WI38 (cell line): ENCODE measurements at regions not wholly inside any gene's neighbourhood (a gene's known extent, or its start where the extent isn't known, plus 50 kb on each side); places are given as distances from the start of the nearest gene placed in this dataset.
"Not testable (repeated sequence)": the region's sequence is repeated elsewhere in the genome, so short reads cannot be mapped to it uniquely, and the experiment has no call there.

Experiments used
- H3K4me3 ChIP-seq: 2 replicates; pipeline ENCODE4 v1.5.1; 2011; ENCODE audit warnings: low read depth, mild to moderate bottlenecking, control low read depth, low read length
- TF ChIP-seq, protein P1 (sequence below): IDR thresholded peaks from 2 replicates; pipeline ENCODE4 v1.5.1; 2012; ENCODE audit warnings: low read depth, mild to moderate bottlenecking, control low read depth, low read length

DNA sequence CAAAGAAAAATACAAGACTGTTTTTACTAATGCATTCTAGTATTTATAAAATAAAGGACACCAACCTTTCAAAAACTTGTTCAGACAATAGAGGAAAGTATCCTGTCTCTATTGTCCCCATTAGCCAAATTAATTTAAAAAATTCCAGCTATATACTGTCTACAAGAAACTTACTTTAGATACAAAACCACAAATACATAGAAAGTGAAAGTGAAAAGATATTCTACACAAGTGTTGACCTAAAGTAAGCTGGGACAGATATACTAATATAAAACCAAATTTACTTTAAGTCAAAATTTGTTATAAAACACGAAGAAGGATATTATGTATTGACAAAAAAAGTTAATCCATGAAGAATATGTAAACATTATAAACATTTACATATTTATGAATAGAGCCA is 893.3 kb upstream of the TMEFF2 start:
- H3K4me3 ChIP-seq: no peak overlapping the region

DNA sequence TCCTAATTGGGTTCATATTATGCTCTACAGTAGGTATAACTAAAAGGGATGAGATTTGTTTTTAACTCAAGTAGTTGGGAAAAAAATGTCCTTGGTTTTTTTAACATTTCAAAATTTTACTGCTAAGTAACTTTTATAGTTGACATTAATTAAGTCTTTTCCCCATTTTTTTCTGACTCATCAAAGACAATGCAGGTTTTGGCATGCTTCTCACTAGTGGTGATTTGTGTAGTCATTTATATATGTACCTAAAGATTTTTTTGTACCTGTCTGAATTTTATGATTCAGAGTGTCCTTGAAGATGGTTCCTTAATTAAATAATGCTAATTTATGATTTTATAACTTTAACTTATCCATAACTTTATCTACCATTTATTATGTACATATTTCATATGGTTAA is 882.3 kb upstream of the TMEFF2 start:
- TF ChIP-seq, protein P1, sequence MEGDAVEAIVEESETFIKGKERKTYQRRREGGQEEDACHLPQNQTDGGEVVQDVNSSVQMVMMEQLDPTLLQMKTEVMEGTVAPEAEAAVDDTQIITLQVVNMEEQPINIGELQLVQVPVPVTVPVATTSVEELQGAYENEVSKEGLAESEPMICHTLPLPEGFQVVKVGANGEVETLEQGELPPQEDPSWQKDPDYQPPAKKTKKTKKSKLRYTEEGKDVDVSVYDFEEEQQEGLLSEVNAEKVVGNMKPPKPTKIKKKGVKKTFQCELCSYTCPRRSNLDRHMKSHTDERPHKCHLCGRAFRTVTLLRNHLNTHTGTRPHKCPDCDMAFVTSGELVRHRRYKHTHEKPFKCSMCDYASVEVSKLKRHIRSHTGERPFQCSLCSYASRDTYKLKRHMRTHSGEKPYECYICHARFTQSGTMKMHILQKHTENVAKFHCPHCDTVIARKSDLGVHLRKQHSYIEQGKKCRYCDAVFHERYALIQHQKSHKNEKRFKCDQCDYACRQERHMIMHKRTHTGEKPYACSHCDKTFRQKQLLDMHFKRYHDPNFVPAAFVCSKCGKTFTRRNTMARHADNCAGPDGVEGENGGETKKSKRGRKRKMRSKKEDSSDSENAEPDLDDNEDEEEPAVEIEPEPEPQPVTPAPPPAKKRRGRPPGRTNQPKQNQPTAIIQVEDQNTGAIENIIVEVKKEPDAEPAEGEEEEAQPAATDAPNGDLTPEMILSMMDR: no peak

More for the DNA sequence above, 893.3 kb upstream of the TMEFF2 start:
- TF ChIP-seq, protein P1: no peak

DNA sequence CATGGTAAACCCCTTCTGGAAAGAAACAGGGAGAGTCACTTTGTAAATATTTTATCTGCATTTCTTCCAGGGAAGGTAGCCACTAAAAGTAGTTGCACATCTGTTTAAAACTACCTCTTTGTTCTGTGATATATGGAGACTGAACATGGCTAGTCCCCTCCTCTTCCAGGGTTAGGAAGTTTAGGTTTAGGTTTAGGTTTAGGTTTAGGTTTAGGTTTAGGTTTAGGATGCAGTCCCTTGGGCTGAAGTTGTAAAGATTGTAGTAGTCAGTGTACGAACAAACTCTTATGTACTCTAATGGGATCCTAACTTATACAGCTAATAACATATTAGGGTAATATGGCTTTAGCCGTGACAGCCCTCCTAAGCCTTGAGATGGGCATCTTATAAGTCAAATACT is 880.2 kb upstream of the TMEFF2 start:
- TF ChIP-seq, protein P1: no peak
- no peak overlapping the region for H3K4me3 ChIP-seq

More for the DNA sequence above, 882.3 kb upstream of the TMEFF2 start:
- H3K4me3 ChIP-seq: no peak overlapping the region

DNA sequence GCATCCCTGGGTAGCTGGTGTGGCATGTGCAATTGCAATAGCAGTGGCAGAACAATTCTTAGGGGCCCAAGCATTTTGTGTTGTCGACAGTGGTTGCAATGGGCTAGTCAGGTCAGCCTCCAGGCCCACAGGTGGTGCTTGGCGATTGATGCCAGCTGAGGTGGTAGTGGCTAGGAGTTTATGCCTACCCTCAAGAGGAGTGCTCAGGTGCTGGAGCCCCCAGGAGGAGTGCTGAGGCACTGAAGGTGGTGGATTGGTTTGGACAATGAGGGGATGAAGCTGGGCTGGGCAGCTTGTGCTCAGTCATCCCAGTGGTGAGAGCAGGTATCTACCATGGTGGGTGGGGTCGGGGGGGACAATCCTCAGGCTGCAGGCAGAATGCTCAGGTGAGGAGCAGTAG is 877.9 kb upstream of the TMEFF2 start:
- TF ChIP-seq, protein P1: no peak
- no peak overlapping the region for H3K4me3 ChIP-seq

DNA sequence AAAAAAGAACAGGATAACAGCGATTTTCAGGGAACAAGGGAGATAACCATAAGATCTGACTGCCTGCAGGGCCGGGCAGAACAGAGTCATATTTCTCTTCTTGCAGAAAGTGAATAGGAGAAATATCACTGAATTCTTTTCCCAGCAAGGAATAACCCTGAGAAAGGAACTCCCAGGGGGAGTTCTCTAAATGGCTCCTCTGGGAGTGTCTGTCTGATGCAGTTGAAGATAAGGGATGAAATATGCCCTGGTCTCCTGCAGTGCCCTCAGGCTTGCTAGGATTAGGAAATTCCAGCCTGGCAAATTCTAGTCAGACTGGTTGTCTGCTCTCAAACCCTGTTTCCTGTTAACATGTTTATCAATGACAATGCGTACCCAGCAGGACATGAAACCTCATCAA is 830.8 kb upstream of the TMEFF2 start:
- not testable (repeated sequence) for H3K4me3 ChIP-seq

DNA sequence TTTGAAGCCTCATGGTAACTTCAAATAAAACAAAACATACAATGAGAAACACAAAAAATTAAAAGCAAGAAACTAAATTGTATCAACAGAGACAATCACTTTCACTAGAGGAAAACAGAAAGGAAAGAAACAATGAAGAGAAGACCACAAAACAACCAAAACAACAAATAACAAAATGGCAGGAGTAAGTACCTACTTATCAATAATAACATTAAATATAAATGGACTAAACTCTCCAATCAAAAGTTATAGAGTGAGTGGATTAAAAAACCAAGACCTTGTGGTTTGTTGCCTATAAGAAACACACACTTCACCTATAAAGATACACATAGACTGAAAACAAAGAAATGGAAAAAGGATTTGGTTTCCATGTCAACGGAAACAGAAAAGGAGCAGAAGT is 830.1 kb upstream of the TMEFF2 start:
- H3K4me3 ChIP-seq: no peak overlapping the region
- TF ChIP-seq, protein P1: no peak

DNA sequence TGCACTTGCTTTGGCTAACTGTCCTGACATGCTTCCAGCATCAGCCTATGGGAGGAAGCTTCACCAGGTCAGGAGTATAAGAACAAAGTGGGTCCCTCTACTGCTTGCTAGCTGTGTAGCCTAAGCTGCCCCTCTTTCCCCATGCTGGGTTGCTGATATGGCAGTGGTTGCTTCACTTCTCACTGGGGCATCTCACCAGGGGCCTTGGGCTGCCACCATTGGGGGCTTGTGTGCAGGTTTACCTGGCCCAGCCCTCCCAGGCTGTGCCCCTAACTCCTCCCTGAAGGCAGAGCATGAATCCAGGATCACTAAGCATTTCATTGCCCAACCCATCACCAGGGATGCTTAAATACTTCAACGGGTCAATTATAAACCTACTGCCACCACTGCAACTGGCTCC is 817.1 kb upstream of the TMEFF2 start:
- H3K4me3 ChIP-seq: no peak overlapping the region
- TF ChIP-seq, protein P1: no peak

DNA sequence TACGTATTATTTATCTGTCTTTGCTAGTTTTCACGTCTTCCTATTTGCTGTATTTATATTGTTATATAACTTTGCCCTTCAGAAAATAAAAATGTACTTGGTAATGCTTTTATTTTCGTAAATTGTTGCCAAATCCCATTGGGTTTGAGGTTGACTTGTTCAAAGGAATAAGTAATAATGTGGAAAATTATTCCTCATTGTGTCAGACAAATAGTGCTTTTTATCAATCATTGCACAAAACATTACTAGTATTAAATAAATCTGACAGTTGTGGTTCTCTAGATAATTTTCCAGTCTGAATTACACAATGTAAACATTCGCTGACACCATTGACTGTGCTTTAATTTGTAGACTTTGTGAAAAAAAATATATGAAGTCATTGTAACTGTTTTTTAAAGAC is 798.3 kb upstream of the TMEFF2 start:
- no peak overlapping the region for H3K4me3 ChIP-seq
- TF ChIP-seq, protein P1: no peak
